ENCODE measurements at regions not wholly inside any gene's neighbourhood (a gene's known extent, or its start where the extent isn't known, plus 50 kb on each side); places are given as distances from the start of the nearest gene placed in this dataset.

DNA sequence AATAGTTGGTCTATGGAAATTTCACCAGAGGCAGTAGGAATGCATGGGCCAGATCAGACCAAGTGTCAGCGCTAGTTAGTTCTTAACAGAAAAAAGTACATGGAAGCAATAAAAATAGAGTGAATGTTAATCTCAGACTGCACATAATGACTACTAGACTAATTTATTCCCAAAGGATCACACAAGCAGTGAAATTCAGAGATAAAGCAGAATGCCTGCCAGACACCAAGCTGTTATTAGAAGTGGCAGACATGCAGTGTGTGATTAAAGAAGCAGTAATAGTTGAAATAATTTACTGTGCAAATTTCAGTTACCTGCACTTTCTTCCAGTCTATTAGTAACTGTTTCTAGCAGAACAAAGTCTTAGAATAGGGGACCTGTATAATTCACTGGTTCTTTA lies 1024.2 kb downstream of the CDH9 start:
- peaks cover 4% of the 10 kb centered on the region for H3K4me1 Mint-ChIP-seq (ENCODE audit: unreplicated experiment)
- TF ChIP-seq, protein P1, sequence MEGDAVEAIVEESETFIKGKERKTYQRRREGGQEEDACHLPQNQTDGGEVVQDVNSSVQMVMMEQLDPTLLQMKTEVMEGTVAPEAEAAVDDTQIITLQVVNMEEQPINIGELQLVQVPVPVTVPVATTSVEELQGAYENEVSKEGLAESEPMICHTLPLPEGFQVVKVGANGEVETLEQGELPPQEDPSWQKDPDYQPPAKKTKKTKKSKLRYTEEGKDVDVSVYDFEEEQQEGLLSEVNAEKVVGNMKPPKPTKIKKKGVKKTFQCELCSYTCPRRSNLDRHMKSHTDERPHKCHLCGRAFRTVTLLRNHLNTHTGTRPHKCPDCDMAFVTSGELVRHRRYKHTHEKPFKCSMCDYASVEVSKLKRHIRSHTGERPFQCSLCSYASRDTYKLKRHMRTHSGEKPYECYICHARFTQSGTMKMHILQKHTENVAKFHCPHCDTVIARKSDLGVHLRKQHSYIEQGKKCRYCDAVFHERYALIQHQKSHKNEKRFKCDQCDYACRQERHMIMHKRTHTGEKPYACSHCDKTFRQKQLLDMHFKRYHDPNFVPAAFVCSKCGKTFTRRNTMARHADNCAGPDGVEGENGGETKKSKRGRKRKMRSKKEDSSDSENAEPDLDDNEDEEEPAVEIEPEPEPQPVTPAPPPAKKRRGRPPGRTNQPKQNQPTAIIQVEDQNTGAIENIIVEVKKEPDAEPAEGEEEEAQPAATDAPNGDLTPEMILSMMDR (conservative IDR thresholded peaks at IDR 0.05): no peak
- no peak overlapping the region for H3K4me3 Mint-ChIP-seq
- H3K27me3 Mint-ChIP-seq: peaks cover 3% of the 10 kb centered on the region
- DNase-seq (ENCODE audit: extremely low spot score, unreplicated experiment): no peak
- H3K9me3 Mint-ChIP-seq: no peaks in the 10 kb centered on the region
- no peaks in the 10 kb centered on the region for H3K36me3 Mint-ChIP-seq
- no peak overlapping the region for H3K27ac Mint-ChIP-seq

DNA sequence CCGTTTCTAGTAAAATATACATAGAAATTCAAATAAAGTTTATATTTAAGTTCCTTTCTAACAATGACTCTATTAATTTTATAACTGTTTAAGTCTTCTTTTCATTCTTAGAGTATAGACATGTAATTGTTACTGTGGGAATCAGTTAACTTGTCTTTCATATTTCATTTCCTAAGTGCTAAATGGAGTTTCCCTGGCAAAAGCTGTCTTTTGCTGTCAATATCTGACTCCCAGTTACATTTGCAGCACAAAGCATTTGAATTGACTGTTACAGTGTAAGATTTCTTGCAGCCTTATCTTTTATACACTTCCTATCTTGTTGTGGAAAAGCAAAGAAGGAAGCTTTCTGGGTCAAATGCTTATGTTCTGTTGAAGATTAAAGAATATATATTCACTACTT lies 1026.3 kb downstream of the CDH9 start:
- peaks cover 3% of the 10 kb centered on the region for H3K27me3 Mint-ChIP-seq
- H3K36me3 Mint-ChIP-seq: no peaks in the 10 kb centered on the region
- H3K27ac Mint-ChIP-seq: no peak overlapping the region
- TF ChIP-seq, protein P1 (conservative IDR thresholded peaks at IDR 0.05): no peak
- H3K4me3 Mint-ChIP-seq: no peak overlapping the region
- H3K9me3 Mint-ChIP-seq: no peaks in the 10 kb centered on the region
- peaks cover 4% of the 10 kb centered on the region for H3K4me1 Mint-ChIP-seq (ENCODE audit: unreplicated experiment)
- no peak for DNase-seq (ENCODE audit: extremely low spot score, unreplicated experiment)

DNA sequence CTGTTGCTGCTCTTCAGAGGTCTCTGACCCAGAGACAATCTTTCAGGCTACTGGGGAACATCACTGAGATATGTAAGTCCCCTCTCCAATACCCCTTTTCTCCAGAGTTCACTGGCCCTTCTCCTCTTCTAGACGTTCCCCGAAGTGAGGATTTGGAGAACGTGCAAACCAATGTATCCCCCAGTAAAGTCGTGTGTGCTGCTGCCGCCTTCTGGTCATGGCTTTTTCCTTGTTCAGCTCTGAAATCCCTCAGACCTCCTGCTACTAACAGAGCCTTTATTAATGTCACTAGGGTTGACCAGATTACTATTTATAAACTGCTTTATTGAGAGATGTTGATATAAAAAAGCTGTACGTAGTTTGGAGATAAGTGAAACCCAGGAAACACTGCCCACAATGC lies 1028.6 kb downstream of the CDH9 start:
- Mint-ChIP-seq H3K4me1 (ENCODE audit: unreplicated experiment) (peaks cover 4% of the 10 kb centered on the region), H3K4me3 (no peak overlapping the region), H3K36me3 (no peaks in the 10 kb centered on the region), H3K9me3 (no peaks in the 10 kb centered on the region), H3K27me3 (peaks cover 3% of the 10 kb centered on the region), H3K27ac (no peak overlapping the region)
- TF ChIP-seq, protein P1 (conservative IDR thresholded peaks at IDR 0.05): peak; percentile 60
- DNase-seq (ENCODE audit: extremely low spot score, unreplicated experiment): no peak

DNA sequence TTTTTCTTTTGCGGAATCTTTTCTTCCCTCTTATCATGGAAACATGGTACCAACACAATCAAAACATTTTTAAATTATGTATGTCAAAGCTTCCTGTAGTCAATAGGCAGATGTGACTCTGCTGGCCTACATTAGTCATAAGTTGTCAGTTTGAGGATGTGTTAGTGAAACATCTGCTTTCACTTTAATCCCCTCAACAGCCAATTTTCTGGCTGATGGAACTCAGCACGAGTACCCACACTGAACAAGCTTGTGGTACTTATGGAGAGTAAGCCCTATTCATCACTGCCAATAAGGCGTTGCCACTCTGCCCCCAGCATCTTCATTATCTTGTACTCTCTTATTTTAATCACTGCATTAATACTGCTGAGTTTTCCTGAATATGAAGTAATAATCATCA lies 1034.4 kb downstream of the CDH9 start:
- no peaks in the 10 kb centered on the region for H3K36me3 Mint-ChIP-seq
- no peaks in the 10 kb centered on the region for H3K9me3 Mint-ChIP-seq
- TF ChIP-seq, protein P1 (conservative IDR thresholded peaks at IDR 0.05): no peak
- no peak overlapping the region for H3K4me3 Mint-ChIP-seq
- no peaks in the 10 kb centered on the region for H3K27me3 Mint-ChIP-seq
- no peak overlapping the region for H3K27ac Mint-ChIP-seq
- DNase-seq (ENCODE audit: extremely low spot score, unreplicated experiment): no peak
- H3K4me1 Mint-ChIP-seq (ENCODE audit: unreplicated experiment): no peaks in the 10 kb centered on the region

DNA sequence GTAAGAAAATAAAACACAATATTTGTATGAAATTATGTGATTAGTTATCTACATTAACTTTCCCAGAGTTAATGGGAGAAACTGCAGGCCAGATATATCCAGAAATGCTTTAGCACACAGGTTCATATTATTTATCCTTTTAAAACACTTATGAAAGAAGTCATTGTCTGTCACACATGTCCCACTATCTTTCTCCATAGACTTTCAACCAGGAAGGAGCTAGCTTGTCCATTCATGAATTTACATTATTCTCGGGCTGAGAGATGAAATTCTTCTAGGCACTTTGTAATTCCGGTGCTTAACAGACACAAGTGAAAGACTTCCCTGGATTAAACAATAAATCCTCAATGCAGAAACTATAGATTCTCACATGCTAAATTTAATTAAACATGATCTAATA lies 1043.2 kb downstream of the CDH9 start:
- Mint-ChIP-seq H3K4me1 (ENCODE audit: unreplicated experiment) (no peaks in the 10 kb centered on the region), H3K27ac (no peak overlapping the region), H3K9me3 (no peaks in the 10 kb centered on the region), H3K27me3 (no peaks in the 10 kb centered on the region), H3K4me3 (no peak overlapping the region), H3K36me3 (no peaks in the 10 kb centered on the region)
- no peak for DNase-seq (ENCODE audit: extremely low spot score, unreplicated experiment)
- TF ChIP-seq, protein P1 (conservative IDR thresholded peaks at IDR 0.05): no peak

DNA sequence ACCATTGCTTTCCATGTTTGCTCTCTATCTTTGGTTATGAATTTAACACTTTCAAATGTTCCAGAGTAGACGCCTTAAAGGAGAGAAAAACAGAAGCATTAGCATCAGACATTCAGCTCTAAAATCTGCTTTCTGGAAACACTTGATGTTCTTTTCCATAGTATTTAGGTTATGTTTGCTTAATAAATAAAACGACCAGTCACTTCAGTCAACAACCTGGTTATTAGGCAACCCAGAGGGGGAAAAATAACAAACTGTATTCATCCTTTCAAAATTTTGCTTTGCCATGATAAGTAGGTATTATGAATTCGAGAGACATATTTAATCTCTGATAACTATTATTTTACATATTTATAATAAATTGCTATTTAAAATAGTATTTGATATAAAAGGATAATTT lies 1044.7 kb downstream of the CDH9 start:
- Mint-ChIP-seq H3K4me1 (ENCODE audit: unreplicated experiment) (no peaks in the 10 kb centered on the region), H3K27me3 (no peaks in the 10 kb centered on the region), H3K4me3 (no peak overlapping the region), H3K9me3 (no peaks in the 10 kb centered on the region), H3K27ac (no peak overlapping the region), H3K36me3 (no peaks in the 10 kb centered on the region)
- TF ChIP-seq, protein P1 (conservative IDR thresholded peaks at IDR 0.05): no peak
- DNase-seq (ENCODE audit: extremely low spot score, unreplicated experiment): no peak

Measured in type B pancreatic cell (in vitro differentiated cells).